A673 (cell line): ENCODE measurements at regions not wholly inside any gene's neighbourhood (a gene's known extent, or its start where the extent isn't known, plus 50 kb on each side); places are given as distances from the start of the nearest gene placed in this dataset.

ENCODE experiments used
- CTCF ChIP-seq: fragments of 300-800, 200-600 bp; sonication (generic); conservative IDR thresholded peaks from 2 replicates; pipeline ENCODE4 v1.5.1; 2017; ENCODE audit warnings: low read depth, mild to moderate bottlenecking, antibody characterized with exemption, low read length, moderate library complexity, mixed read lengths
- EZH2 ChIP-seq: fragments of 200-600 bp; sonication (generic); IDR thresholded peaks from 2 replicates; pipeline ENCODE4 v1.6.1; 2017; ENCODE audit warnings: borderline replicate concordance, low read depth, mild to moderate bottlenecking, mixed read lengths, antibody characterized with exemption, low read length; ENCODE audit not compliant: poor library complexity, severe bottlenecking

- no peak for TF ChIP-seq CTCF
- TF ChIP-seq EZH2, result no peak
Measured at GRCh38 chr3:30169487-30169886, 436.9 kb upstream of the TGFBR2 start.
